MM.1S (cell line): ENCODE measurements at regions not wholly inside any gene's neighbourhood (a gene's known extent, or its start where the extent isn't known, plus 50 kb on each side); places are given as distances from the start of the nearest gene placed in this dataset.

ENCODE experiments used
- DNase-seq: peaks from one replicate; pipeline ENCODE4 v3.0.0-alpha.2; 2015
- H2AFZ ChIP-seq: fragments of 300-600 bp; sonication (generic); 2 replicates; pipeline ENCODE4 v1.6.0; 2016; ENCODE audit warnings: antibody characterized with exemption, low read length
- H3F3A ChIP-seq: fragments of 300-600 bp; sonication (generic); 2 replicates; pipeline ENCODE4 v1.6.1; 2016; ENCODE audit warnings: mild to moderate bottlenecking, antibody characterized with exemption, low read length, moderate library complexity, mixed read lengths; ENCODE audit not compliant: insufficient read depth
- H3K27ac ChIP-seq: fragments of 300-600 bp; sonication (generic); 2 replicates; pipeline ENCODE4 v1.5.1; 2016; ENCODE audit warnings: mild to moderate bottlenecking, low read length
- H3K27me3 ChIP-seq: fragments of 300-600 bp; sonication (generic); replicated peaks from 2 replicates; pipeline ENCODE4 v1.6.0; 2016; ENCODE audit warnings: low read length; ENCODE audit not compliant: insufficient read depth
- H3K36me3 ChIP-seq: fragments of 300-600 bp; sonication (generic); replicated peaks from 2 replicates; pipeline ENCODE4 v1.6.1; 2016; ENCODE audit warnings: mild to moderate bottlenecking, low read length, mixed read lengths; ENCODE audit not compliant: insufficient read depth
- H3K4me1 ChIP-seq: fragments of 300-600 bp; sonication (generic); 2 replicates; pipeline ENCODE4 v1.6.1; 2016; ENCODE audit warnings: low read length, mixed read lengths
- H3K4me2 ChIP-seq: fragments of 300-600 bp; sonication (generic); 2 replicates; pipeline ENCODE4 v1.6.0; 2016; ENCODE audit warnings: low read depth, low read length
- H3K4me3 ChIP-seq: fragments of 300-600 bp; sonication (generic); 2 replicates; pipeline ENCODE4 v1.5.1; 2016; ENCODE audit warnings: low read length, mixed read lengths
- H3K79me2 ChIP-seq: fragments of 300-600 bp; sonication (generic); 2 replicates; pipeline ENCODE4 v1.6.1; 2016; ENCODE audit warnings: mixed run types, low read length, mixed read lengths
- H3K9ac ChIP-seq: fragments of 300-600 bp; sonication (generic); 2 replicates; pipeline ENCODE4 v1.6.1; 2016; ENCODE audit warnings: low read length, mixed read lengths
- H3K9me2 ChIP-seq: fragments of 300-600 bp; sonication (generic); replicated peaks from 2 replicates; pipeline ENCODE4 v1.6.1; 2016; ENCODE audit warnings: mild to moderate bottlenecking, low read length, mixed read lengths; ENCODE audit not compliant: insufficient read depth
- H3K9me3 ChIP-seq: fragments of 300-600 bp; sonication (generic); replicated peaks from 2 replicates; pipeline ENCODE4 v1.6.1; 2016; ENCODE audit warnings: mild to moderate bottlenecking, low read length, mixed read lengths; ENCODE audit not compliant: insufficient read depth
- H4K20me1 ChIP-seq: fragments of 300-600 bp; sonication (generic); 2 replicates; pipeline ENCODE4 v1.6.1; 2016; ENCODE audit warnings: mild to moderate bottlenecking, low read length, moderate library complexity, mixed read lengths; ENCODE audit not compliant: insufficient read depth
- CTCF ChIP-seq: fragments of 300-600 bp; sonication (generic); IDR thresholded peaks from 2 replicates; pipeline ENCODE4 v1.5.1; 2016; ENCODE audit warnings: antibody characterized with exemption, low read length, mixed read lengths
- EZH2 ChIP-seq: fragments of 300-600 bp; sonication (generic); optimal IDR thresholded peaks from 2 replicates; pipeline ENCODE3; 2017; ENCODE audit warnings: low read depth, mild to moderate bottlenecking, antibody characterized with exemption, low read length, mixed read lengths
- EZH2phosphoT487 ChIP-seq: fragments of 300-600 bp; sonication (generic); IDR thresholded peaks from 2 replicates; pipeline ENCODE4 v1.6.1; 2018; ENCODE audit warnings: antibody characterized with exemption, low read length

GRCh38 chr1:164930241-164930640, 371.3 kb downstream of the PBX1 start:
- no peak for TF ChIP-seq EZH2phosphoT487
- no peak for TF ChIP-seq CTCF
- TF ChIP-seq EZH2, result no peak

GRCh38 chr1:164928232-164928812, 369.3 kb downstream of the PBX1 start:
- Histone ChIP-seq H3K9me3 (no peaks in the 10 kb centered on the region), H3K9me2 (no peaks in the 10 kb centered on the region), H3K9ac (no peak overlapping the region), H3K27ac (no peak overlapping the region), H3K4me3 (no peak overlapping the region), H3F3A (no peaks in the 10 kb centered on the region), H3K36me3 (no peaks in the 10 kb centered on the region), H3K4me1 (no peaks in the 10 kb centered on the region), H3K27me3 (no peaks in the 10 kb centered on the region), H2AFZ (no peak overlapping the region), H4K20me1 (no peaks in the 10 kb centered on the region), H3K4me2 (no peak overlapping the region), H3K79me2 (no peaks in the 10 kb centered on the region)
- TF ChIP-seq CTCF (no peak), EZH2 (no peak), EZH2phosphoT487 (no peak)
- DNase-seq, result no peak

More at GRCh38 chr1:164930241-164930640, 371.3 kb downstream of the PBX1 start:
- no peak for DNase-seq
- no peaks in the 10 kb centered on the region for H3K9me3 ChIP-seq
- no peaks in the 10 kb centered on the region for H3F3A ChIP-seq
- no peak overlapping the region for H3K4me3 ChIP-seq
- H3K27ac ChIP-seq, result no peak overlapping the region
- no peaks in the 10 kb centered on the region for H3K79me2 ChIP-seq
- H3K9ac ChIP-seq, result no peak overlapping the region
- no peaks in the 10 kb centered on the region for H3K27me3 ChIP-seq
- H3K36me3 ChIP-seq, result no peaks in the 10 kb centered on the region
- H3K9me2 ChIP-seq, result no peaks in the 10 kb centered on the region
- H3K4me1 ChIP-seq, result no peaks in the 10 kb centered on the region
- H3K4me2 ChIP-seq, result no peak overlapping the region
- no peaks in the 10 kb centered on the region for H4K20me1 ChIP-seq
- no peak overlapping the region for H2AFZ ChIP-seq

GRCh38 chr1:164926107-164926506, 367.1 kb downstream of the PBX1 start:
- Histone ChIP-seq H4K20me1 (no peaks in the 10 kb centered on the region), H3F3A (no peaks in the 10 kb centered on the region), H2AFZ (no peak overlapping the region), H3K9ac (no peak overlapping the region), H3K4me2 (no peak overlapping the region), H3K27me3 (no peaks in the 10 kb centered on the region), H3K79me2 (no peaks in the 10 kb centered on the region), H3K27ac (no peak overlapping the region), H3K4me3 (no peak overlapping the region), H3K4me1 (no peaks in the 10 kb centered on the region), H3K9me2 (no peaks in the 10 kb centered on the region), H3K9me3 (no peaks in the 10 kb centered on the region), H3K36me3 (no peaks in the 10 kb centered on the region)
- no peak for TF ChIP-seq EZH2phosphoT487
- no peak for TF ChIP-seq EZH2
- TF ChIP-seq CTCF, result no peak
- no peak for DNase-seq
